ENCODE measurements at regions not wholly inside any gene's neighbourhood (a gene's known extent, or its start where the extent isn't known, plus 50 kb on each side); places are given as distances from the start of the nearest gene placed in this dataset.
"Not testable (repeated sequence)": the region's sequence is repeated elsewhere in the genome, so short reads cannot be mapped to it uniquely, and the experiment has no call there.

GRCh38 chr3:16711691-16712090 lies 106.5 kb upstream of the DAZL start:
- DNase-seq = not testable (repeated sequence)

- no peak for DNase-seq
Observed at GRCh38 chr3:16715281-16715680, 110.1 kb upstream of the DAZL start.

GRCh38 chr3:16719426-16719825 lies 114.2 kb upstream of the DAZL start:
- no peak for DNase-seq

- DNase-seq = no peak
Observed at GRCh38 chr3:16720367-16720940, 115.2 kb upstream of the DAZL start.

- DNase-seq = no peak
Observed at GRCh38 chr3:16721494-16721893, 116.3 kb upstream of the DAZL start.

GRCh38 chr3:16723978-16724377 lies 118.8 kb upstream of the DAZL start:
- DNase-seq = no peak

GRCh38 chr3:16724487-16724886 lies 119.3 kb upstream of the DAZL start:
- DNase-seq = no peak

GRCh38 chr3:16725972-16726371 lies 120.7 kb upstream of the DAZL start:
- no peak for DNase-seq

- DNase-seq = no peak
Observed at GRCh38 chr3:16728770-16729745, 123.8 kb upstream of the DAZL start.

GRCh38 chr3:16738451-16738850 lies 133.2 kb upstream of the DAZL start:
- no peak for DNase-seq

GRCh38 chr3:16739541-16740105 lies 134.4 kb upstream of the DAZL start:
- DNase-seq = no peak

- DNase-seq = no peak
Observed at GRCh38 chr3:16740515-16740914, 135.3 kb upstream of the DAZL start.

- no peak for DNase-seq
Observed at GRCh38 chr3:16741103-16741758, 136.0 kb upstream of the DAZL start.

GRCh38 chr3:16741890-16742289 lies 136.7 kb upstream of the DAZL start:
- DNase-seq = no peak

- DNase-seq = no peak
Observed at GRCh38 chr3:16743276-16743675, 138.1 kb upstream of the DAZL start.

- DNase-seq = no peak
Observed at GRCh38 chr3:16759227-16759903, 125.4 kb upstream of the PLCL2 start.

GRCh38 chr3:16761571-16761970 lies 123.2 kb upstream of the PLCL2 start:
- no peak for DNase-seq

GRCh38 chr3:16765661-16766060 lies 119.1 kb upstream of the PLCL2 start:
- DNase-seq = no peak

- DNase-seq = no peak
Observed at GRCh38 chr3:16767006-16767405, 117.7 kb upstream of the PLCL2 start.

GRCh38 chr3:16768014-16768413 lies 116.7 kb upstream of the PLCL2 start:
- no peak for DNase-seq

GRCh38 chr3:16768956-16769355 lies 115.8 kb upstream of the PLCL2 start:
- no peak for DNase-seq

- DNase-seq = no peak
Observed at GRCh38 chr3:16769525-16769924, 115.2 kb upstream of the PLCL2 start.

- DNase-seq = no peak
Observed at GRCh38 chr3:16770021-16770420, 114.7 kb upstream of the PLCL2 start.

Measured in NCI-H1417 treated with DMSO at 0.1 percent for 48 hours (cell line).